NT2/D1 (cell line): ENCODE measurements at regions not wholly inside any gene's neighbourhood (a gene's known extent, or its start where the extent isn't known, plus 50 kb on each side); places are given as distances from the start of the nearest gene placed in this dataset.

Experiments used
- SUZ12 ChIP-seq: IDR thresholded peaks from 2 replicates; pipeline ENCODE4 v1.6.1; 2011; ENCODE audit not compliant: insufficient read length, insufficient read depth; ENCODE audit errors: extremely low read depth
- YY1 ChIP-seq: IDR thresholded peaks from 2 replicates; pipeline ENCODE4 v1.6.1; 2011; ENCODE audit not compliant: insufficient read length, insufficient read depth
- ZNF274 ChIP-seq: IDR thresholded peaks from 2 replicates; pipeline ENCODE4 v1.6.1; 2011; ENCODE audit warnings: mild to moderate bottlenecking, low read depth, low read length

DNA sequence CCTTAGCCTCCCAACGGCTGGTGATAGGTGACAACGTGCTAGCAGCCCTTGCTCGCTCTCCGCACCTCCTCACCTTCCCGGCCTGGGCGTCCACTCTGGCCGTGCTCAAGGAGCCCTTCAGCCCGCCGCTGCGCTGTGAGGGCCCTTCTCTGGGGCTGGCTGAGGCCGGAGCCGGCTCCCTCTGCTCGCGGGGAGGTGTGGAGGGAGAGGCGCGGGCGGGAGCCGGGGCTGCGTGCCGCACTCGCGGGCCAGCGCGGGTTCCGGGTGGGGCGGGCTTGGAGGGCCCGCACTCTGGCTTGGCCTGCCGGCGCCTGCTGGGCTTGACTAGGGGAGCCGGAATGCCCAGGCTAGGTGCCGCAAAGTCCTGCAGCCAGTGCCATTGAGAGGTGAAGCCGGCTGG, 131.1 kb downstream of the CCER1 start:
- TF ChIP-seq SUZ12, result no peak
- no peak for TF ChIP-seq ZNF274
- TF ChIP-seq YY1, result no peak
